Calu3 (cell line): ENCODE measurements at regions not wholly inside any gene's neighbourhood (a gene's known extent, or its start where the extent isn't known, plus 50 kb on each side); places are given as distances from the start of the nearest gene placed in this dataset.

Experiments used
- BruUV-seq: library from RNA; stranded (reverse); fragments of 400-500 nt; replicated peaks from 2 replicates; lab custom pipeline; 2021; lab: Mats Ljungman, UMichigan
- CTCF ChIA-PET: fragments of 300-600 bp; sonication (Branson Sonifier 250); formaldehyde crosslinking; loops from one replicate; lab custom pipeline; 2022; ENCODE audit warnings: antibody characterized with exemption; lab: Charles Lee
- DNase-seq: peaks from one replicate; pipeline ENCODE4 v3.0.0; 2022
- H3K27ac Mint-ChIP-seq: one replicate; pipeline ENCODE4 v1.8.0; 2022; ENCODE audit warnings: mixed read lengths; ENCODE audit not compliant: unreplicated experiment
- H3K27me3 Mint-ChIP-seq: one replicate; pipeline ENCODE4 v1.8.0; 2022; ENCODE audit warnings: mixed read lengths; ENCODE audit not compliant: unreplicated experiment
- H3K36me3 Mint-ChIP-seq: one replicate; pipeline ENCODE4 v1.8.0; 2022; ENCODE audit warnings: mild to moderate bottlenecking, moderate library complexity, mixed read lengths; ENCODE audit not compliant: insufficient read depth, unreplicated experiment
- H3K4me1 Mint-ChIP-seq: one replicate; pipeline ENCODE4 v1.8.0; 2022; ENCODE audit warnings: mild to moderate bottlenecking, low read depth, mixed read lengths; ENCODE audit not compliant: unreplicated experiment
- H3K4me3 Mint-ChIP-seq: one replicate; pipeline ENCODE4 v1.8.0; 2022; ENCODE audit warnings: mild to moderate bottlenecking, low read depth, moderate library complexity, mixed read lengths; ENCODE audit not compliant: unreplicated experiment
- H3K9me3 Mint-ChIP-seq: one replicate; pipeline ENCODE4 v1.8.0; 2022; ENCODE audit warnings: low read depth, mixed read lengths; ENCODE audit not compliant: unreplicated experiment
- intact Hi-C: fragments of 100-400 bp; cut with micrococcal nuclease; formaldehyde crosslinking; loops from one replicate; pipeline ENCODE4 v1.10.0; 2022; ENCODE audit not compliant: unreplicated experiment
- TF ChIP-seq, protein P1 (sequence below): fragments of 200-600 bp; IDR thresholded peaks from one replicate; pipeline ENCODE4 v1.8.0; 2022; ENCODE audit warnings: antibody characterized with exemption; ENCODE audit not compliant: unreplicated experiment

DNA sequence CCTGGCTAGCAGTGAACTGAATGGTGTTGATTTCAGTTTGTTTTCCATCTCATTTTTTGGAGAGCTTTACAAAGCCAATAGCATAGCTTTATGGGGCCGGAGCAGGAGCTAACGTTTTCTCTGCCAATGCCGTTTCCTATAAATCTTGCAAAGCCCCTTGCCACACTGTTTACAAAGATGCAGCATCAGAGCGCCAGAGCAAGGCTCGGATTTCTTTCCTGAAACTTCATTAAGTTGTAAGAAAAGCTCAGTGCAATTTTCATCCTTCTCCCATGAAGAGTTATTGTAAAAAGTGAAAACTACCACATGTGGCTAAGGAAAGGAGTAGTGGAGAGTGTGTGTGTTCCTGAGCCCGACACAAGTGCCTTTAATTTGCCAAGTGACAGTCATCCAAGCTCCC lies 178.2 kb upstream of the GDNF start:
- Mint-ChIP-seq H3K9me3 (no peaks in the 10 kb centered on the region), H3K36me3 (no peaks in the 10 kb centered on the region), H3K27me3 (peaks cover 56% of the 10 kb centered on the region), H3K4me3 (no peak overlapping the region), H3K4me1 (no peaks in the 10 kb centered on the region), H3K27ac (no peak overlapping the region)
- TF ChIP-seq, protein P1, sequence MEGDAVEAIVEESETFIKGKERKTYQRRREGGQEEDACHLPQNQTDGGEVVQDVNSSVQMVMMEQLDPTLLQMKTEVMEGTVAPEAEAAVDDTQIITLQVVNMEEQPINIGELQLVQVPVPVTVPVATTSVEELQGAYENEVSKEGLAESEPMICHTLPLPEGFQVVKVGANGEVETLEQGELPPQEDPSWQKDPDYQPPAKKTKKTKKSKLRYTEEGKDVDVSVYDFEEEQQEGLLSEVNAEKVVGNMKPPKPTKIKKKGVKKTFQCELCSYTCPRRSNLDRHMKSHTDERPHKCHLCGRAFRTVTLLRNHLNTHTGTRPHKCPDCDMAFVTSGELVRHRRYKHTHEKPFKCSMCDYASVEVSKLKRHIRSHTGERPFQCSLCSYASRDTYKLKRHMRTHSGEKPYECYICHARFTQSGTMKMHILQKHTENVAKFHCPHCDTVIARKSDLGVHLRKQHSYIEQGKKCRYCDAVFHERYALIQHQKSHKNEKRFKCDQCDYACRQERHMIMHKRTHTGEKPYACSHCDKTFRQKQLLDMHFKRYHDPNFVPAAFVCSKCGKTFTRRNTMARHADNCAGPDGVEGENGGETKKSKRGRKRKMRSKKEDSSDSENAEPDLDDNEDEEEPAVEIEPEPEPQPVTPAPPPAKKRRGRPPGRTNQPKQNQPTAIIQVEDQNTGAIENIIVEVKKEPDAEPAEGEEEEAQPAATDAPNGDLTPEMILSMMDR: no peak
- CTCF ChIA-PET: no interaction called here
- intact Hi-C loops: no loop called here
- no TSS peak for BruUV-seq
- DNase-seq: no peak

DNA sequence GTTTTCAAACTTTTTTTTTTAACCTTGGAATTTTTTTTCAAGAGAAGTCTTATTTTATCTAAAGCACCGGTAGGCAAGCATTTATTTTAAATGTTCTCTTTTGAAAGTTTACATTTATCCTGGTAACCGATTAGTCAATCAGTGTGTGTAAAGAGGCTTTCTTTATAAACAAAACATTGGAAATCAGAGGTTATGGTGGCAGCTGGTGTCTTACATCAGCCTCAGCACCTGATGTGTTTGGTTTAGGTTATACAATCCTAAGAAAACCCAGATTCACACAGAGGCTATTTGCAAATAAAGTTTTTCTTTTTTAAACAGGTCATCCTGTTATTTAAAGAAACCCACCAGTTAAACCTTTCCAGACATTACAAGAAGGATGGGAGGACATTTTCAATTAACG lies 173.3 kb upstream of the GDNF start:
- no TSS peak for BruUV-seq
- CTCF ChIA-PET: no interaction called here
- H3K27me3 Mint-ChIP-seq: peaks cover 61% of the 10 kb centered on the region
- TF ChIP-seq, protein P1: no peak
- no peak overlapping the region for H3K27ac Mint-ChIP-seq
- H3K4me3 Mint-ChIP-seq: no peak overlapping the region
- H3K36me3 Mint-ChIP-seq: no peaks in the 10 kb centered on the region
- DNase-seq: no peak
- intact Hi-C loops: no loop called here
- H3K4me1 Mint-ChIP-seq: no peaks in the 10 kb centered on the region
- no peaks in the 10 kb centered on the region for H3K9me3 Mint-ChIP-seq

DNA sequence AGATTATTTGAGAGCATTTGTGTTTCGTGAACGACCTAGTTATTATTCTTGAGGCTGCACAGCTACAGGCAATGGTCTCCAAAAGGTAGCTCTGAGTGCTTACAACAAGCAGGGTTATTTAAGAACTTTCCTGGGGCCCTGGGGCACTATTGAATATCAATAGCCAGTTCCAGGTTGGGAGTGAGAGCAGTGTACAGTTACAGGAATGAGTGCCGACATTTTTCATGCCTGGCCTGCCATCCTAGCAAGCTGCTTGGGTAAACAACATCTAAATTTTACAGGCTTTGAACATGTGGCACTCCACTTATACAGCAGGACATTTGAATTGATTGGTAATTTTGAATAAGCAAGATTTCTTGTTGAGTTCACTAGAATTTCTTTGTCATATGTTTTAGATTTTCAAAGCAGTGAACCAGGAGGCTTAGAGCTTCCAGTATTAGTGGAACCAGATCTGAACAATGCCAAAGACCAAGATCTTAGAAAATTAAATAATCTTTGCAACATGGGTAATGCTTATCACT lies 171.9 kb upstream of the GDNF start:
- TF ChIP-seq, protein P1: no peak
- BruUV-seq: no TSS peak

DNA sequence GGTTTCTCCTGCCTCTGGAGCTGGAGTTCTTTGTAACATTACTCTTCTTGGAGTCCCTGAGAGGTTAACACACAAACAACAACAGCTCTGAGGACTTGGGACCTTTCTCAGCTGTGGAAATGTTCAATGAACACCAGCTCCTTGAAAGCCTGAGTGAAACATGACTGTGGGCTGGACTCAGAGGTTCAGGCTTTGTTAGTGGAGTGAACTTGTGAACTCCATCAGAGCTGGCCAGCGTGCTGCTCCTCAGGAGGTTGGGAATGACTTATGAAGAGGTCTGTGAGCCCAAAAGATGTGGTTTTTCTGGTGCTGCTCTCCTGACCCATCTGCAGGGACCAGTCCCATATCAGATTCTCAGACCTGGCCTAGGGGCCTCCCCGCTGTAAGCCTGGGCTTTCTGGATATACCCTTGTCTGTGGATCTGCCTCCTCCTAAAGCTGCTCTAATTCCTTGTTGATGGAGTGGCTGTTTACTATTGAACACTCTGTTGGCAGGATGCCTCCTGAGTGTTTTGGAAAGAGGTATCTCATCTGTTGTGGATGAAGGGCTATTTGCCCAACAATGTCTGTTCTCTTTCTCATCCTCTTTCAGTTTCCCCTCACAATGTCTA lies 170.0 kb upstream of the GDNF start:
- Mint-ChIP-seq H3K27me3 (peaks cover 64% of the 10 kb centered on the region), H3K27ac (no peak overlapping the region), H3K4me1 (no peaks in the 10 kb centered on the region), H3K9me3 (no peaks in the 10 kb centered on the region), H3K36me3 (no peaks in the 10 kb centered on the region), H3K4me3 (no peak overlapping the region)
- TF ChIP-seq, protein P1: no peak
- intact Hi-C loops: no loop called here
- DNase-seq: no peak
- no TSS peak for BruUV-seq
- CTCF ChIA-PET: interaction anchor here (0.6 kb wide), 1 partner anchor 1841 kb away, joined by 3 read pairs; no protein-coding TSS in a partner anchor

More for the DNA sequence above, 171.9 kb upstream of the GDNF start:
- CTCF ChIA-PET: interaction anchor here (0.7 kb wide), 1 partner anchor 37 kb away, joined by 3 read pairs; no protein-coding TSS in a partner anchor
- intact Hi-C loops: no loop called here
- H3K27me3 Mint-ChIP-seq: peaks cover 62% of the 10 kb centered on the region
- no peak for DNase-seq
- H3K9me3 Mint-ChIP-seq: no peaks in the 10 kb centered on the region
- no peaks in the 10 kb centered on the region for H3K4me1 Mint-ChIP-seq
- no peak overlapping the region for H3K27ac Mint-ChIP-seq
- no peaks in the 10 kb centered on the region for H3K36me3 Mint-ChIP-seq
- H3K4me3 Mint-ChIP-seq: no peak overlapping the region
